A673 (cell line): ENCODE measurements at regions not wholly inside any gene's neighbourhood (a gene's known extent, or its start where the extent isn't known, plus 50 kb on each side); places are given as distances from the start of the nearest gene placed in this dataset.

Source experiments
- BruUV-seq: library from RNA; stranded (reverse); fragments of 400-500 nt; replicated peaks from 2 replicates; lab custom pipeline; 2021; lab: Mats Ljungman, UMichigan
- CTCF ChIA-PET: fragments of 300-600 bp; sonication (Branson Sonifier 250); formaldehyde crosslinking; loops from one replicate; lab custom pipeline; 2022; ENCODE audit warnings: antibody characterized with exemption; lab: Charles Lee
- POLR2A ChIA-PET: fragments of 300-600 bp; sonication (Branson Sonifier 250); formaldehyde crosslinking; loops from one replicate; lab custom pipeline; 2022; ENCODE audit warnings: antibody characterized with exemption; ENCODE audit not compliant: low non-redundant PET; lab: Charles Lee
- DNase-seq: peaks from one replicate; pipeline ENCODE4 v3.0.0-alpha.2; 2015; ENCODE audit warnings: low spot score
- H3K27ac ChIP-seq: fragments of 200-600 bp; sonication (generic); 2 replicates; pipeline ENCODE4 v1.5.1; 2016; ENCODE audit warnings: mixed run types, low read depth, mild to moderate bottlenecking, mixed read lengths, antibody characterized with exemption, low read length; ENCODE audit not compliant: poor library complexity, severe bottlenecking
- H3K27me3 ChIP-seq: fragments of 200-600 bp; sonication (generic); replicated peaks from 2 replicates; pipeline ENCODE4 v1.6.1; 2017; ENCODE audit warnings: mixed run types, low read depth, mild to moderate bottlenecking, mixed read lengths, antibody characterized with exemption, low read length; ENCODE audit not compliant: insufficient read depth, poor library complexity
- H3K36me3 ChIP-seq: fragments of 200-600 bp; sonication (generic); 2 replicates; pipeline ENCODE4 v1.6.1; 2016; ENCODE audit warnings: mixed run types, mild to moderate bottlenecking, mixed read lengths, antibody characterized with exemption, low read length; ENCODE audit not compliant: insufficient read depth, poor library complexity, severe bottlenecking
- H3K4me1 ChIP-seq: fragments of 200-600 bp; sonication (generic); 2 replicates; pipeline ENCODE4 v1.6.1; 2017; ENCODE audit warnings: mixed run types, mild to moderate bottlenecking, mixed read lengths, antibody characterized with exemption, low read length; ENCODE audit not compliant: insufficient read depth, poor library complexity, severe bottlenecking
- H3K4me3 ChIP-seq: fragments of 200-600 bp; sonication (generic); 2 replicates; pipeline ENCODE4 v1.5.1; 2016; ENCODE audit warnings: low read depth, mixed run types, mild to moderate bottlenecking, mixed read lengths, low read length; ENCODE audit not compliant: poor library complexity, severe bottlenecking
- H3K9me3 ChIP-seq: fragments of 200-600 bp; sonication (generic); 2 replicates; pipeline ENCODE4 v1.6.1; 2016; ENCODE audit warnings: mixed run types, low read depth, mild to moderate bottlenecking, mixed read lengths, antibody characterized with exemption, low read length; ENCODE audit not compliant: poor library complexity, severe bottlenecking
- CTCF ChIP-seq: fragments of 300-800, 200-600 bp; sonication (generic); conservative IDR thresholded peaks from 2 replicates; pipeline ENCODE4 v1.5.1; 2017; ENCODE audit warnings: low read depth, mild to moderate bottlenecking, antibody characterized with exemption, low read length, moderate library complexity, mixed read lengths
- EZH2 ChIP-seq: fragments of 200-600 bp; sonication (generic); IDR thresholded peaks from 2 replicates; pipeline ENCODE4 v1.6.1; 2017; ENCODE audit warnings: borderline replicate concordance, low read depth, mild to moderate bottlenecking, mixed read lengths, antibody characterized with exemption, low read length; ENCODE audit not compliant: poor library complexity, severe bottlenecking
- intact Hi-C: fragments of 100-400 bp; cut with micrococcal nuclease; formaldehyde crosslinking; loops from one replicate; pipeline ENCODE4 v1.10.0; 2022; ENCODE audit not compliant: unreplicated experiment

- peaks cover 10% of the 10 kb centered on the region for H3K9me3 ChIP-seq
- POLR2A ChIA-PET, result no interaction called here
- intact Hi-C loops, result loop anchor here (10.0 kb wide), 1 partner anchor 629 kb away; no protein-coding TSS in a partner anchor
- H3K36me3 ChIP-seq, result no peaks in the 10 kb centered on the region
- TF ChIP-seq CTCF, result no peak
- TF ChIP-seq EZH2, result no peak
- CTCF ChIA-PET, result interaction anchor here (1.0 to 1.3 kb wide), 2 partner anchors 19 to 290 kb away, joined by 3 read pairs; no protein-coding TSS in a partner anchor
- H3K4me3 ChIP-seq, result peak overlapping the region; percentile 0
- DNase-seq, result peak; percentile 92
- H3K27ac ChIP-seq, result peak overlapping the region; percentile 69
- no peaks in the 10 kb centered on the region for H3K27me3 ChIP-seq
- no TSS peak for BruUV-seq
- H3K4me1 ChIP-seq, result peaks cover 35% of the 10 kb centered on the region
Observed at GRCh38 chr12:16095531-16096110, 181.9 kb downstream of the SLC15A5 start.

- no peak overlapping the region for H3K27ac ChIP-seq
- ChIA-PET CTCF (no interaction called here), POLR2A (no interaction called here)
- no peak for DNase-seq
- BruUV-seq, result no TSS peak
- no peaks in the 10 kb centered on the region for H3K36me3 ChIP-seq
- peaks cover 35% of the 10 kb centered on the region for H3K4me1 ChIP-seq
- intact Hi-C loops, result loop anchor here (10.0 kb wide), 1 partner anchor 630 kb away; no protein-coding TSS in a partner anchor
- H3K27me3 ChIP-seq, result no peaks in the 10 kb centered on the region
- no peak overlapping the region for H3K4me3 ChIP-seq
- H3K9me3 ChIP-seq, result peaks cover 10% of the 10 kb centered on the region
- TF ChIP-seq EZH2 (no peak), CTCF (no peak)
Observed at GRCh38 chr12:16094437-16094836, 183.0 kb downstream of the SLC15A5 start.

- intact Hi-C loops, result loop anchor here (10.0 kb wide), 1 partner anchor 631 kb away; no protein-coding TSS in a partner anchor
- ChIA-PET POLR2A (no interaction called here), CTCF (no interaction called here)
- Histone ChIP-seq H3K4me3 (no peak overlapping the region), H3K4me1 (peaks cover 35% of the 10 kb centered on the region), H3K27ac (no peak overlapping the region), H3K27me3 (no peaks in the 10 kb centered on the region), H3K9me3 (peaks cover 10% of the 10 kb centered on the region), H3K36me3 (no peaks in the 10 kb centered on the region)
- no peak for DNase-seq
- BruUV-seq, result no TSS peak
- TF ChIP-seq CTCF, result no peak
- TF ChIP-seq EZH2, result no peak
Observed at GRCh38 chr12:16093825-16094224, 182.7 kb downstream of the DERA start.
